ENCODE measurements at regions not wholly inside any gene's neighbourhood (a gene's known extent, or its start where the extent isn't known, plus 50 kb on each side); places are given as distances from the start of the nearest gene placed in this dataset.

DNA sequence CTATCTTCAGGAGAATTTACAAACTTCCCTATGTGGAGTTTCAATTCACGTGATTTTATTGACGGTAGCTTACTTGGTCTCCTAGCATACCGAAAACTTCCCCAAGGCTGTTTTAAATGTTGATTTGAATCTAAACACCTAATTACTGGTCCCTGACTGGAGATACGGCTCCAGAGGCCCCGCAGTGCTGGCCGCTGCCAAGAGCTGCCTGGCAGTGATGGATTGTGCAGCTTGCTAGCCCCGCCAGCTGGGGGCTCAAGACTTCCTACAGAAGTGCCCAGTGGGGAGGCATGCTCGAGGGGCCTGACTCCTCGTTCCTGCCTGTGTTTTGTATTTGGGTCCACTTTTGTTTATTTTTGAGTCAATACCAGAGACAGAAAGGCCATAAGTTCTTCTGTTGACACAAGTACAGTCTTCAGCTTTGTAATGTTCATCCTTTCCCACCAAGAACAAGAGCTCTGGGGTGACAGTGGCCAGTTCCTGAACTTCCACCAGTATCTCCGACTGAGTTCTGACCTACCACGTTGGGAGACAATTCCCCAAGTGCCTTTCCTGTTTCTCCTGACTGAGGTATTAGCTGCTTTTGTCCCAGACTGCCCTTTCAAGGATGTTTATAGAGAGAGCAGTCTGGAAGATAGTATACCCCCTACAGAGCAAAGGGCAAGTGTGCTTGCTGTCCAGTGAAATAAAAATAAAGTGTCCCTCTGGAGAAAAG is 80.7 kb upstream of the CXCL12 start:
- H3K4me3 ChIP-seq (replicated peaks; ENCODE audit: low read depth, low read length) = no peak overlapping the region
- TF ChIP-seq, protein P1, sequence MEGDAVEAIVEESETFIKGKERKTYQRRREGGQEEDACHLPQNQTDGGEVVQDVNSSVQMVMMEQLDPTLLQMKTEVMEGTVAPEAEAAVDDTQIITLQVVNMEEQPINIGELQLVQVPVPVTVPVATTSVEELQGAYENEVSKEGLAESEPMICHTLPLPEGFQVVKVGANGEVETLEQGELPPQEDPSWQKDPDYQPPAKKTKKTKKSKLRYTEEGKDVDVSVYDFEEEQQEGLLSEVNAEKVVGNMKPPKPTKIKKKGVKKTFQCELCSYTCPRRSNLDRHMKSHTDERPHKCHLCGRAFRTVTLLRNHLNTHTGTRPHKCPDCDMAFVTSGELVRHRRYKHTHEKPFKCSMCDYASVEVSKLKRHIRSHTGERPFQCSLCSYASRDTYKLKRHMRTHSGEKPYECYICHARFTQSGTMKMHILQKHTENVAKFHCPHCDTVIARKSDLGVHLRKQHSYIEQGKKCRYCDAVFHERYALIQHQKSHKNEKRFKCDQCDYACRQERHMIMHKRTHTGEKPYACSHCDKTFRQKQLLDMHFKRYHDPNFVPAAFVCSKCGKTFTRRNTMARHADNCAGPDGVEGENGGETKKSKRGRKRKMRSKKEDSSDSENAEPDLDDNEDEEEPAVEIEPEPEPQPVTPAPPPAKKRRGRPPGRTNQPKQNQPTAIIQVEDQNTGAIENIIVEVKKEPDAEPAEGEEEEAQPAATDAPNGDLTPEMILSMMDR (IDR thresholded peaks at IDR 0.05; ENCODE audit: low read length, missing control alignments) = no peak
- DNase-seq (ENCODE audit: low read depth) = no peak

DNA sequence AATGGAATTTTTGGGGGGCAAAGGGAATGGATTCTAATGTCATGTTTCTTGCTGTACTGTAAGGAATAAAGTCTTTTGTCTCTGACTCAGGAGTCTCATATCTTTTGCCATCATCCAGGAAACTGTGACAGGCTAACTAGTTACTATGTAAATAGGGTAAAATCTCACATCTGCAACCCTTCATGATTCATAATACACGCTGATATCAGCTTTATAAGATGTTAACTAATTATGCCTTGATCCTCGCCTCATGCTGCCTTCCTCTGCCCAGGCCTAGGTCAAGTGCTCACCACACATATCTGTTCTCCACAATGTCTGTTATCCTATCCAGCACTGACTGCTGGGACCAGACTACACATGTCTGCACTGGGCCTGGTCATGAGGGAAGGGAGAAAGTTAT is 81.3 kb upstream of the CXCL12 start:
- no peak overlapping the region for H3K4me3 ChIP-seq (replicated peaks; ENCODE audit: low read depth, low read length)
- DNase-seq (ENCODE audit: low read depth) = peak; percentile 37
- TF ChIP-seq, protein P1 (IDR thresholded peaks at IDR 0.05; ENCODE audit: low read length, missing control alignments) = no peak

DNA sequence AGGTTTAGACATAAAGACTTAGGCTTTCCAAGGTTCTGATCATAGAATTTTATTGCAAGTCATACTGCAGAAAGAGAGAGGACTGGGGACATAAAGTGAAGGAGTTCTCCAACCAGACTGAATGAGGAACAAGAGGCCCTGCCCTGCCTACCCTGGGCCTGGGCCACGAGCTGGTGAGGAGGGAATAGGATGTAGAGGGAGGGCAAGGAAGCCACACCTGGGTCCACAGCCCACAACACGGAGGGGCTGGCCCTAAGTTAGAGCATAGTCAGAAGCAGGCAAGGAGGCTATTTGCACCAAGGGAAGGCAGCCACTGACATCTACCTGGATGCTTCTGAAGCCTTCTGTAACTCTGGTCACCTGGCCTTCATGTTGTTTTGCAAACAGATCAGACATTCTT is 82.2 kb upstream of the CXCL12 start:
- TF ChIP-seq, protein P1 (IDR thresholded peaks at IDR 0.05; ENCODE audit: low read length, missing control alignments) = no peak
- H3K4me3 ChIP-seq (replicated peaks; ENCODE audit: low read depth, low read length) = no peak overlapping the region
- DNase-seq (ENCODE audit: low read depth) = no peak

GRCh38 chr10:44467900-44468299 is 83.0 kb upstream of the CXCL12 start:
- no peak for DNase-seq (ENCODE audit: low read depth)
- TF ChIP-seq, protein P1 (IDR thresholded peaks at IDR 0.05; ENCODE audit: low read length, missing control alignments) = no peak
- no peak overlapping the region for H3K4me3 ChIP-seq (replicated peaks; ENCODE audit: low read depth, low read length)

DNA sequence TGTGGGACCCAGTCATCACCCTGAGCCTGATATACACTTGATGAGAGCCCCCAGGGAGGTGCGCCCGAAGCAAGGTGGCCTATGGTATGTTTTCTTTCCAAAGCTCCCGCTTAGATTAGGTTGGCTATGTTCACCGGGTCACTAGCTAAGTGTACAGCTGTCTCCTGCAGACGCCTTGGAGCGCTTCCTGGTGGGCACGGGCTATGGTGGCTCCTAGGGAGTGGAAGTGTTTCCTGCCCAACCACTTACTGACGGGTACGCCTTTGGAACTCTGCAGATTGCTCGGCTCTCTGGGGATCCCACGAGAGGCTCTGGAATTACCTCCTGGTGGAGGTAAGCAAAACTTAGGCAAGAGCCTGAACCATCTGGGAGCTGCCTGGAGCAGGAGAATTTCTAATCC is 83.6 kb upstream of the CXCL12 start:
- DNase-seq (ENCODE audit: low read depth) = no peak

DNA sequence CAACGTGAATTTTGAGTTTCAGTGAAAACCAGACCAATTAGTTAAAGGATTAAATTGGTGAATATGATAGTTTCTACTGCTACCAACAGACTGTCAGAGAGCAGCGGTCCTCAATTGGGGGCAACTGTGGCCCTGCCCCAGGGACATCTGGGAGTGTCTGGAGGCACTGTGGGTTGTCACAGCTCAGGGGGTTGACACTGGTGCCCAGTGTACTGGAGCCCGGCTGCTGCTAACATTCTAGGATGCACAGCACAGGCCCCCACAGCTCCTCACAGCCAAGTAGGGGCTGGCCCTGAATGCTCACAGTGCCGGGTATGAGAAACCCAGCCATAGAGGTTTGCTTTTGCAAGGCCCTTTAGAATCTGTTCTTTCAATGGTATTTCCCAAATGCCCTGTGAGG is 84.1 kb upstream of the CXCL12 start:
- TF ChIP-seq, protein P1 (IDR thresholded peaks at IDR 0.05; ENCODE audit: low read length, missing control alignments) = no peak
- no peak overlapping the region for H3K4me3 ChIP-seq (replicated peaks; ENCODE audit: low read depth, low read length)
- DNase-seq (ENCODE audit: low read depth) = no peak

More for the DNA sequence above, 83.6 kb upstream of the CXCL12 start:
- TF ChIP-seq, protein P1 (IDR thresholded peaks at IDR 0.05; ENCODE audit: low read length, missing control alignments) = no peak
- H3K4me3 ChIP-seq (replicated peaks; ENCODE audit: low read depth, low read length) = no peak overlapping the region

- H3K4me3 ChIP-seq (replicated peaks; ENCODE audit: low read depth, low read length) = no peak overlapping the region
- peak; percentile 51 for DNase-seq (ENCODE audit: low read depth)
- TF ChIP-seq, protein P1 (IDR thresholded peaks at IDR 0.05; ENCODE audit: low read length, missing control alignments) = no peak
Observed at GRCh38 chr10:44470784-44471183, 85.9 kb upstream of the CXCL12 start.

Measured in fibroblast of pulmonary artery (primary cell).